ENCODE measurements at regions not wholly inside any gene's neighbourhood (a gene's known extent, or its start where the extent isn't known, plus 50 kb on each side); places are given as distances from the start of the nearest gene placed in this dataset.

DNA sequence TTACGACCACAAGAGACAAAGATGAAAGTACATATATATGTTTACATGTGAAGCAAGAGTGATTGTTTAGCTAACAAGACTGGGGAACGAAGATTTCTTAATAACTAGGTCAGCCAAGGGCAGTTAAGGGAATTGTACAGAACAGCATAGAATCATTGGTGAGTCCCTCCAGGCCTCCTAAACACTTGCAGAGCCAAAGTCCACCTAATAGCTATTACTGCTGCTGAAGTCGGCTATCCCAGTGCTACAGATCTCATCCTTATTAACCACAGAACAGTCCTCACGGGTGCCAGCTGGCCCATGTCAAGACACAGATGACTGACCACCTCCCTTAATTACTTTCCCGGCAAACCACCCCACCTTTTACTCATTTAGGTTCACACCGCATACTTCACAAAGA lies 68.5 kb upstream of the OPCML start:
- TF ChIP-seq TAF1 (IDR thresholded peaks at IDR 0.05; ENCODE audit: low read depth) (no peak), RAD21 (conservative IDR thresholded peaks at IDR 0.05) (no peak), EP300 (conservative IDR thresholded peaks at IDR 0.05; ENCODE audit: poor library complexity, severe bottlenecking) (no peak)
- TF ChIP-seq, protein P1, sequence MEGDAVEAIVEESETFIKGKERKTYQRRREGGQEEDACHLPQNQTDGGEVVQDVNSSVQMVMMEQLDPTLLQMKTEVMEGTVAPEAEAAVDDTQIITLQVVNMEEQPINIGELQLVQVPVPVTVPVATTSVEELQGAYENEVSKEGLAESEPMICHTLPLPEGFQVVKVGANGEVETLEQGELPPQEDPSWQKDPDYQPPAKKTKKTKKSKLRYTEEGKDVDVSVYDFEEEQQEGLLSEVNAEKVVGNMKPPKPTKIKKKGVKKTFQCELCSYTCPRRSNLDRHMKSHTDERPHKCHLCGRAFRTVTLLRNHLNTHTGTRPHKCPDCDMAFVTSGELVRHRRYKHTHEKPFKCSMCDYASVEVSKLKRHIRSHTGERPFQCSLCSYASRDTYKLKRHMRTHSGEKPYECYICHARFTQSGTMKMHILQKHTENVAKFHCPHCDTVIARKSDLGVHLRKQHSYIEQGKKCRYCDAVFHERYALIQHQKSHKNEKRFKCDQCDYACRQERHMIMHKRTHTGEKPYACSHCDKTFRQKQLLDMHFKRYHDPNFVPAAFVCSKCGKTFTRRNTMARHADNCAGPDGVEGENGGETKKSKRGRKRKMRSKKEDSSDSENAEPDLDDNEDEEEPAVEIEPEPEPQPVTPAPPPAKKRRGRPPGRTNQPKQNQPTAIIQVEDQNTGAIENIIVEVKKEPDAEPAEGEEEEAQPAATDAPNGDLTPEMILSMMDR (IDR thresholded peaks at IDR 0.05; ENCODE audit: poor library complexity, severe bottlenecking): no peak
- TF ChIP-seq, protein P2, sequence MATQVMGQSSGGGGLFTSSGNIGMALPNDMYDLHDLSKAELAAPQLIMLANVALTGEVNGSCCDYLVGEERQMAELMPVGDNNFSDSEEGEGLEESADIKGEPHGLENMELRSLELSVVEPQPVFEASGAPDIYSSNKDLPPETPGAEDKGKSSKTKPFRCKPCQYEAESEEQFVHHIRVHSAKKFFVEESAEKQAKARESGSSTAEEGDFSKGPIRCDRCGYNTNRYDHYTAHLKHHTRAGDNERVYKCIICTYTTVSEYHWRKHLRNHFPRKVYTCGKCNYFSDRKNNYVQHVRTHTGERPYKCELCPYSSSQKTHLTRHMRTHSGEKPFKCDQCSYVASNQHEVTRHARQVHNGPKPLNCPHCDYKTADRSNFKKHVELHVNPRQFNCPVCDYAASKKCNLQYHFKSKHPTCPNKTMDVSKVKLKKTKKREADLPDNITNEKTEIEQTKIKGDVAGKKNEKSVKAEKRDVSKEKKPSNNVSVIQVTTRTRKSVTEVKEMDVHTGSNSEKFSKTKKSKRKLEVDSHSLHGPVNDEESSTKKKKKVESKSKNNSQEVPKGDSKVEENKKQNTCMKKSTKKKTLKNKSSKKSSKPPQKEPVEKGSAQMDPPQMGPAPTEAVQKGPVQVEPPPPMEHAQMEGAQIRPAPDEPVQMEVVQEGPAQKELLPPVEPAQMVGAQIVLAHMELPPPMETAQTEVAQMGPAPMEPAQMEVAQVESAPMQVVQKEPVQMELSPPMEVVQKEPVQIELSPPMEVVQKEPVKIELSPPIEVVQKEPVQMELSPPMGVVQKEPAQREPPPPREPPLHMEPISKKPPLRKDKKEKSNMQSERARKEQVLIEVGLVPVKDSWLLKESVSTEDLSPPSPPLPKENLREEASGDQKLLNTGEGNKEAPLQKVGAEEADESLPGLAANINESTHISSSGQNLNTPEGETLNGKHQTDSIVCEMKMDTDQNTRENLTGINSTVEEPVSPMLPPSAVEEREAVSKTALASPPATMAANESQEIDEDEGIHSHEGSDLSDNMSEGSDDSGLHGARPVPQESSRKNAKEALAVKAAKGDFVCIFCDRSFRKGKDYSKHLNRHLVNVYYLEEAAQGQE (IDR thresholded peaks at IDR 0.05; ENCODE audit: borderline replicate concordance): no peak

All from neural cell (in vitro differentiated cells).